WERI-Rb-1 (cell line): ENCODE measurements at regions not wholly inside any gene's neighbourhood (a gene's known extent, or its start where the extent isn't known, plus 50 kb on each side); places are given as distances from the start of the nearest gene placed in this dataset.
A peak's percentile ranks its signal among the peaks of the same experiment; 100 is the strongest.
"Not testable (repeated sequence)": the region's sequence is repeated elsewhere in the genome, so short reads cannot be mapped to it uniquely, and the experiment has no call there.

Experiments used
- DNase-seq: peaks from one replicate; pipeline ENCODE4 v3.0.0-alpha.2; 2020
- H3K27ac ChIP-seq: fragments of 250-450 bp; sonication (Bioruptor Pico); 2 replicates; pipeline ENCODE4 v1.5.1; 2020; ENCODE audit warnings: mild to moderate bottlenecking, moderate library complexity
- H3K27me3 ChIP-seq: fragments of 250-450 bp; sonication (Bioruptor Pico); 2 replicates; pipeline ENCODE4 v1.5.1; 2021; ENCODE audit warnings: mild to moderate bottlenecking, low read depth, moderate library complexity; ENCODE audit not compliant: insufficient read depth, severe bottlenecking
- H3K36me3 ChIP-seq: fragments of 250-450 bp; sonication (Bioruptor Pico); 2 replicates; pipeline ENCODE4 v1.5.1; 2020; ENCODE audit warnings: mild to moderate bottlenecking, moderate library complexity
- H3K4me3 ChIP-seq: 2 replicates; pipeline ENCODE4 v1.5.1; 2011; ENCODE audit warnings: low read depth, mild to moderate bottlenecking, control low read depth, low read length
- H3K9me3 ChIP-seq: fragments of 250-450 bp; sonication (Bioruptor Pico); 2 replicates; pipeline ENCODE4 v1.5.1; 2021; ENCODE audit warnings: mild to moderate bottlenecking, moderate library complexity; ENCODE audit not compliant: severe bottlenecking
- CTCF ChIP-seq: IDR thresholded peaks from 2 replicates; pipeline ENCODE4 v1.5.1; 2011; ENCODE audit warnings: low read depth, mild to moderate bottlenecking, control low read depth, inconsistent platforms, low read length

DNA sequence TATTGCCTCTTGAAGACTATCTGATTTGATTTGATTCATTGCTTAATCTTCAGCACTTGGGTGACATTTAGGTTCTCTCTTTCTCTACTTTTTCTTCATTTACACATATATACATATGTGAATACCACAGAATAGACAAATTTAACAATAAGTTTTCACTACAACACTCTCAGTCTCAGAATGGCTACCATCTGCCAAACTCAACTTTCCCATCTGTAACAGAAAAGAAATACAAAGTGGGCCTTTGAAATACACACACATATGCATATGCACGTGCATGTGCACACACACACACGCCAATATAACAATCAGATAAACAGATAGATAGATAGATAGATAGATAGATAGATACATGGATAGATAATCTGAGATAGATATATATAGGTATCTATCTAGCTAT is 762.8 kb upstream of the NUDT12 start:
- no peaks in the 10 kb centered on the region for H3K9me3 ChIP-seq
- no peak for TF ChIP-seq CTCF
- no peak overlapping the region for H3K4me3 ChIP-seq
- H3K27me3 ChIP-seq: no peaks in the 10 kb centered on the region
- H3K27ac ChIP-seq: no peak overlapping the region
- DNase-seq: no peak
- H3K36me3 ChIP-seq: no peaks in the 10 kb centered on the region

GRCh38 chr5:104316676-104317075 is 754.1 kb upstream of the NUDT12 start:
- not testable (repeated sequence) for H3K27ac ChIP-seq, H3K27me3 ChIP-seq, H3K36me3 ChIP-seq, H3K4me3 ChIP-seq, H3K9me3 ChIP-seq
- peak; percentile 13 for DNase-seq

DNA sequence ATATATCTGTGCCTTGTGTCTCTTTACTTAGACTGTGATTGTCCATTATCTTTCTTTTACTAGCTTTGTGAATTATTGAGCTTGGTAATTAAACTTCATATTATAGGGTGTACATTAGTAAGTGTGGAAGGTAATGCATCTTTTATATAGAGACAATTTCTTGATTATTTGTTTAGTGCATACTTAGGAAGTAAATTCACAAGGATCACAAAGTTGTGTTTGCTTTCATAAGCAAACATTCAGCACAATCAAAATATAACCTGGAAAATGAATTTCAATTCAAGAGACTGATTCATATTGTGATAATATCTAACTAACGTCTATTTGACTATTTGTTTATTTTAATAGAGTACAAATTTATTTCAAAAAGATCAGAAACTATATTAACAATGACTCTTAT is 749.9 kb upstream of the NUDT12 start:
- Histone ChIP-seq H3K36me3 (no peaks in the 10 kb centered on the region), H3K27ac (no peak overlapping the region), H3K9me3 (no peaks in the 10 kb centered on the region), H3K4me3 (no peak overlapping the region), H3K27me3 (no peaks in the 10 kb centered on the region)
- no peak for DNase-seq
- TF ChIP-seq CTCF: no peak

DNA sequence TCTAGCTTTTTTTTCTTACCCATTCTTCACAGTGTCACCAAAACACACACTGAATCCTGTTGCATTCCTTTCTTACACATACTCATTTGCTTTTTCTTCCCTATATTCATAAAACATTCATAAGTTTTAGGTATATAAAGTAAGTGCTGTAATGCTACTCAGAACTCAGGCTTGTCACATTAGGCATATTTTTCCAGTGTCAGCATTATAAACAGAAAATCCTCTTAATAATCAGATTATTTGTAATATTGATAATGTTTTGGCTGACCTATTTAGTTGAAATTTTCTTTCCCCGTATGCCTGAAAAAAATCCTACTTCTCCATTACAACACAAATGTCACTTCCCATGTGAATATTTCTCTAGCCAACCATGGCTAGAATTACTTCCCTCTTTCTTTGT is 743.0 kb upstream of the NUDT12 start:
- H3K4me3 ChIP-seq: no peak overlapping the region
- no peaks in the 10 kb centered on the region for H3K27me3 ChIP-seq
- no peaks in the 10 kb centered on the region for H3K36me3 ChIP-seq
- H3K9me3 ChIP-seq: no peaks in the 10 kb centered on the region
- no peak overlapping the region for H3K27ac ChIP-seq
- DNase-seq: no peak
- TF ChIP-seq CTCF: no peak

- DNase-seq: no peak
- H3K9me3 ChIP-seq: no peaks in the 10 kb centered on the region
- H3K36me3 ChIP-seq: no peaks in the 10 kb centered on the region
- no peak for TF ChIP-seq CTCF
- H3K27me3 ChIP-seq: no peaks in the 10 kb centered on the region
- H3K27ac ChIP-seq: no peak overlapping the region
- no peak overlapping the region for H3K4me3 ChIP-seq
Measured at GRCh38 chr5:104299998-104300706, 737.6 kb upstream of the NUDT12 start.

GRCh38 chr5:104298518-104298917 is 735.9 kb upstream of the NUDT12 start:
- no peak overlapping the region for H3K4me3 ChIP-seq
- H3K9me3 ChIP-seq: no peaks in the 10 kb centered on the region
- no peak for DNase-seq
- no peak for TF ChIP-seq CTCF
- H3K36me3 ChIP-seq: no peaks in the 10 kb centered on the region
- H3K27me3 ChIP-seq: no peaks in the 10 kb centered on the region
- no peak overlapping the region for H3K27ac ChIP-seq
